Stomach (tissue), 4 donors: ENCODE measurements at regions not wholly inside any gene's neighbourhood (a gene's known extent, or its start where the extent isn't known, plus 50 kb on each side); places are given as distances from the start of the nearest gene placed in this dataset.
"Not testable (repeated sequence)": the region's sequence is repeated elsewhere in the genome, so short reads cannot be mapped to it uniquely, and the experiment has no call there.

Experiments used
- CTCF ChIP-seq, 7 experiments: fragments of 450-650 bp in 4 of 7; fragments of 200-600 bp in 3 of 7; sonication (generic) in 3 of 7; IDR thresholded peaks; one replicate each; pipeline ENCODE4 v1.5.1; 2016 to 2019; ENCODE audit warnings: antibody characterized with exemption in 7 of 7, control low read depth in 2 of 7, mild to moderate bottlenecking in 1 of 7
- EP300 ChIP-seq: sonication (generic); formaldehyde crosslinking; IDR thresholded peaks from one replicate; pipeline ENCODE4 v1.6.1; 2017; ENCODE audit warnings: antibody characterized with exemption
- POLR2A ChIP-seq, 4 donors: fragments of 450-650 bp; IDR thresholded peaks; one replicate each; pipeline ENCODE4 v1.6.1; 2016; ENCODE audit warnings: antibody characterized with exemption in 4 of 4, control low read depth in 2 of 4, mild to moderate bottlenecking in 1 of 4, moderate library complexity in 1 of 4

GRCh38 chr21:34288042-34288441 is 75.8 kb upstream of the KCNE2 start:
- not testable (repeated sequence) for TF ChIP-seq CTCF (IDR thresholded peaks at IDR 0.05); EP300; POLR2A (IDR thresholded peaks at IDR 0.05)
